Stimulated activated CD4-positive, alpha-beta T cell treated with anti-CD3 and anti-CD28 coated beads, TNF-alpha, amount 100 ng/mL, for 24 hours (primary cell): ENCODE measurements at regions not wholly inside any gene's neighbourhood (a gene's known extent, or its start where the extent isn't known, plus 50 kb on each side); places are given as distances from the start of the nearest gene placed in this dataset.
"Not testable (repeated sequence)": the region's sequence is repeated elsewhere in the genome, so short reads cannot be mapped to it uniquely, and the experiment has no call there.

Experiments used
- DNase-seq, 3 experiments: peaks; one replicate each; pipeline ENCODE4 v3.0.0-alpha.2; 2020; ENCODE audit warnings: low read depth in 3 of 3

DNA sequence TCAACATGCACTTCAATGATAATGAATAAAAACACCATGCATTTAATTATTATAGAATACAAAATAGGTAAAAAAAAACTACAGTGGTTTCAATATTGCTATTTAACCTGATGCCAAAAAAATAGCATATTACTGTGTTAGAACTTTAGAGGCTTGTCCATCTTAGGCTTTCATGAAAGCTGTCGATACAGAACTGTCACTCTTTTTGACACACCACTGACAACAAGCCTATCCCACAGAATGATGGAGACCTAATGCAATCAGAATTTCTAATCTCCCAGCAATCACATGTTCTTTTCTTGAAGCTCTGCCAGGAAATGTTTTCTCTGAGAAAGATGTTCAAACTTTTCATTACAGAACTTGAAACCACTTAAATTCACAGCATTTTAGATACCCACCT lies 490.3 kb upstream of the EPHA6 start:
- DNase-seq = no peak

DNA sequence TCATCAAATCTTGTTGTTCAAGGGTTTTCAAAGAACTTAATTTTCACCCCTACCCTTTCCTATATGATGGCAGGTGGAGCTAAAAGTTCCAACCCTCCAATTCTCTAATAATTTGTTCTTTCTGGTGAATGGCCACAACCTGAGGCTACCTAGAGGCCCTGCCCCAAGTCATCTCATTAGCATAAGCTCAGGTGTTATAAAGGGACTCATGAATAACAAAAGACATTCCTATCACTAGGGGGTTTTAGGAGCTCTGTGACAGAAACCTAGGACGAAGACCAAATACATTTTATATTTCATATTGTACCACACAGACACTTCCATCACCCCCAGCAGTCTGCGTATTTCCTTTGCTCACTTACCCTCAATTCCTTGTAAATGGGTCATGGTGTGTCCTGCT lies 483.6 kb upstream of the EPHA6 start:
- no peak for DNase-seq

DNA sequence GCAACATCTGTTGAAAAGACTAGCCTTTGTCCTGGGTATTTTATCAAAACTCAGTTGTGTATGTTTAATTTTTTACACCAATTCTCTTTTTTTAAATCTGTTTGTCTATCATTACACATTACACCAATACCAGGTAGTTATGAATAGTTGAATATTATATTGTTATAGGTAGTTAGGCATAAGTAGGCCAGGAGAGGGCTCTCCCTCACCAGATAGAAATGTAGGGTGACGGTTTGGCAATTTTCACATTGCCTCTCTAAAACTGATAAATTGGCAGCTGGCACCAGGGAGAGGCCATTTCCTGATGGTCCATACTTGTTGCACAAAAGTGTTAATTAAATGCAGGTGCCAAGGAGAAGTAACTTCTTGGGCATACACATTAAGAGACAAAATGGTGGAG lies 483.1 kb upstream of the EPHA6 start:
- DNase-seq = no peak

DNA sequence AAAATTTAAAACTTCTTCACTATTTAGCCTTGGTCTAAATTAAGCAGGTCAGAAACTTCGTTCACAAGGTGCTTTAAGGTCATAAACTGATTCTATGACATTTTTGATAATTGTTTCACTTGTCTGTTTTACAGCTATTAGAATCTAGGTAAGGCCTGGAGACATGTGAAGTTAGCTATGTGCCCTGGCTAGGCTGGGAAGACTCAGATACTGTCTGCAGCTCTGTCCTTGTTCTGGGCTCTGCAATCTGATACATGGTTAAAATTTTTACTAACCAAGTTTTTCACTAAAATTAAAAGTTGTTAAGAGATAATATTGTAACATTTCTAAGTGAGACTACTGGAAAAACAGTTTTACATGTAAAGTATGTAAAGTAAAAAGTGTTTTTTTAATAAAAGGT lies 479.6 kb upstream of the EPHA6 start:
- DNase-seq = no peak

DNA sequence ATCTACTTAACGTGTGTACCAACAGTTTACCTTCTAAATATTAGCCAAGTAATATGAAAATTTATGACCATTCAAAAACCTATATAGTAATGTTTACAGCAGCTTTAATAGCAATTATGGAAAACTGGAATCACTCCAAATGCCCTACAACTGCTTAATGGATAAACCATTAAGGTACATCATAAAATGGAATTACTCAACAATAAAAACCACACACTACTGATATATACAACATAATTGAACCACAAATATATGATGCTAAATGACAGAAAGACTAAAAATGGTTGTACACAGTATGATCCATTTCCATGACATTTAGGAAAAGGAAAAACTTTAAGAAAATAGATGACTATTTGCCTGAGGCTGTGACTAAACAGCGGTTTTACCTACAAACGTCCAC lies 467.1 kb upstream of the EPHA6 start:
- DNase-seq = no peak

DNA sequence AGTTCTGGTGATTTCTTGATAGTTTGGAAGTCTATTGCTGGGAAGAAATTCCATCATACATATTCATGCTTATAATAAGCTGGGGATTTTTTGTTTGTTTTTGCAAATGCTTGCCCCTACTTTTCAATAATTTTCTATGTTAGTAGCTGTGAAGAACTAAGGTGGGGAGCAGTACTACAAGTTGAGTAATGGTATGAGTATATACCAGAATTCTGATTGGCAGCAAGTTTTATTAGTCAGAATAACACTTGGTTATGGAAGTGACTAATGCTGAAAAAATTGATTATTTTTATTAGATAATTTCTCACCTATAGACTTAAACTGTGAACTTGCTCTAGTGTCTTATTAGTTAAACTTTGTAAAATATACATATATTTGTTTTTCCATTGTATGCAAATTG lies 462.8 kb upstream of the EPHA6 start:
- not testable (repeated sequence) for DNase-seq

DNA sequence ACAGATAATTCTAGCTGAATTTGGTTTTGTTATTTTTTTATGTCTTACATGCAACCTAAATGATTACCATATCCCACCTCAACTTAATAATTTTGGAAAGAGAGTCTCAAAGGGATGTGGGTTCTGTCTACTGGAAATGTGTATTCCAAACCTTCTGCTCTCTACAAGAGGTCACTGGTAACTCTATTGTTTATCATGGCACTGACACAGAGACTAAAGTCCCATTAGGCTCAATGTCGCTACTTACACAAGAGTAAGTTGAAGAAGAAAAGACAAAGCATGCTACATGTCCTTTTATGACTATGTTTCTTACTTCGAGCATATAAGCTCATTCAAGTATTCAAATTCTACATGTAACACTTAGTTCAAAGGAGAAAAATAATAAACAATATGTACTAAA lies 460.3 kb upstream of the EPHA6 start:
- no peak for DNase-seq

DNA sequence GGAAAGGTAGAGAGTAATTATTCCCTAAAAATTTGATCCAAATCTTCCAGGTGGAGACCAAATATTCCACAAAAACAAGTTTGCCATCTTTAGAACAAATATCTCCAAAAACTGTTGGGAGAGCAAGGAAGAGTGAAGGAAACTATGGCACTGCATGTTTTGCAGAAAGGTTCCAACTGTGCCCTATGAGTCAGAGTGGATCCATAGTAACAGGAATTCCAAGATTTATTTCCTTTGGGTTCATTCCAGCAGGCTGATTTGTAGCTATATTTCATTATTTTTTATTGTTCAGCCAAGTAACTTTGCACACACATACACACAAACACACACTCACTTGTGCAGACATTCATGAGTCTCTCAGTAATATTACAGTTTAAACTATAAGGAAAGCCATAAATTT lies 459.7 kb upstream of the EPHA6 start:
- no peak for DNase-seq

DNA sequence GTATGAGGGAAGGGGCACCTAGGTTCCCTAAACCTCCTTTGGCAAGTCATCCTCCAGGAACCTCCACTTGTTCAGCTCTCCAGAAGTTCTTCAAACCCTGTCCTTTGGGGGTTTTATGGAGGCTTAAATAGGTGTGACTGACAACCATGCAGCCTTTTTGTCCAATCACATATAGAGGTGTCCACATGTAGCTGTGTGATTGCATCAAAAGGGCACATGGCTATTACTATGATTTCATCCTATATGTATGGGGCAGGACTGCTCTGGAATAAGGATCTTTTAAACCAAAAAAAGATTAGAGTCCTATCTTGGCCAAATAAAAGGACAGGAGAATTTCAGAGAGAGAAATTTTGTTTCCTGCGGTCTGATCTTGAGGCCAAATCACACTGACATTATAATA lies 453.2 kb upstream of the EPHA6 start:
- DNase-seq = no peak

DNA sequence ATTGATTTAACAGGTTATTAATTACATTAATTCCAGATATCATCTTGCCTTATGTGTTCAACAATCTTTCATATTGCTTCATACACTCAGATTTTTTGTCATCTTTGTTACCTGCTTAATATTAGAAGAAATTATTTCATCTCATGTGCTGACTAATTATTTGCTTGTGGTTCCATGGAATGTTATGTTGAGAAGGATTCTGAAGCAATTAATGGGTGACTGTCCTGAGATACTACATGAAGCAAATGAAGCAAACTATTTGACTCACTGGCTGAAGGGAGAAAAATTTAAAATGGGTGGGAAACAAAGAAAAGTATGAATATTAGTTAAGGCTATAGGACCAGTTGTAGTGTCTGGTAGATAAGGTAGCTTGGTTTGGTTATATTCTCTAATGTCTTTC lies 443.8 kb upstream of the EPHA6 start:
- no peak for DNase-seq

DNA sequence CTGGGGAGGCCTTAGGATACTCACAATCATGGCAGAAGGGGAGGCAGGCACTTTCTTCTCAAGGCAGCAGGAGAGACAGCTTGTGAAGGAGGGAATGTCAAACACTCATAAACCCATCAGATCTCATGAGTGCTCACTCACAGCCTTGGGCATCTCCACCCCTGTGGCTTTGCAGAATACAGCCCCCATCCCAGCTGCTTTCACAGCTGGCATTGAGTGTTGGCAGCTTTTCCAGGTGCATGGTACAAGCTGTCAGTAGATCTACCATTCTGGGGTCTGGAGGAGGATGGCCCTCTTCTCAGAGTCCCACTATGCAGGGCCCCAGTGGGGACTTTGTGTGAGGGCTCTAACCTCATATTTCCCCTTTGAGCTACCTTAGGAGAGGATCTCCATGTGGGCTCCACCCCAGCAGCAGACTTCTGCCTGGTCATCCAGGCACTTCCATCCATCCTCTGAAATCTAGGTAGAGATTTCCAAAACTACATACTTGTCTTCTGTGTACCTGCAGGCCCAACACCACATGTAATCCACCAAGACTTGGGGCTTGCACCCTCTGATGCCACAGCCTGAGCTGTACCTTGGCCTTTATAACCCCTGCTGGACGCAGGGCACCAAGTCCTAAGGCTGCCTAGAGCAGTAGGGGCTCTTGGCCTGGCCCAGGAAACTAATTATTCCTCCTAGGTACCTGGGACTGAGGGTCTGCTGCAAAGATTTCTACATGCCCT lies 404.2 kb upstream of the EPHA6 start:
- DNase-seq = no peak

DNA sequence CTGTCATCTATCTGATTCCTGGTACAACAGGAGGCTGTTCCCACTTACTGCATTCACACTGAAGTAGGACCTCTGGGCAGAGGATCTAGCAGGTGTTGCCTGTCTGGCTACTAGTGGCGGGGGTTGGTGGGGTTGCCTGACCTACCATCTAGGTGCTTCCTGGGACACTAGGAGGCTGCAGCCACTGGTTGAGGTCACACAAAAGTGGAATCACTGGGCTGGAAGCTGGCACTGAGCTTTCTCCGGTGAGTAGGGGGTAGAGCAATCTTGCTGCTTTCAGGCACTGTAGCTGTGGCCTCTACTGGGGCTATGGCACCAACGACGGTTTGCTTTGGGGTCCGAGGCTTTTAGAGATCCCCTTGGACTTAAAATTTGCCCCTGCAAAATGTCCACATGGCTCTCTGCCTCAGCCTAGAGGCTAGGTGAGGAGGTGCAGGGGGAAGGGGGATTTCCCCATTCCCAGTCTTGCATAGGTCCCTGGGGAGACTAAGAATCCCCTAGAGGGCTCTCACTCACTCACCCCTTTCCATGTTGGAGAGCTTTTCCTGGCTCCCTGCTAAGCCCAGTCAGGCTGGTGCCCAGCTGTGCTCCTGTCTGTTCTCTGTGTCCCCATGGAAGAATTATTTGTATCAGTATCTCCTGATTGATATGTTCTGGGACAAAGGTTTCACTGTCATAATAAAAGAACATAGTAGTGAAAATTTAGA lies 397.7 kb upstream of the EPHA6 start:
- DNase-seq = no peak

DNA sequence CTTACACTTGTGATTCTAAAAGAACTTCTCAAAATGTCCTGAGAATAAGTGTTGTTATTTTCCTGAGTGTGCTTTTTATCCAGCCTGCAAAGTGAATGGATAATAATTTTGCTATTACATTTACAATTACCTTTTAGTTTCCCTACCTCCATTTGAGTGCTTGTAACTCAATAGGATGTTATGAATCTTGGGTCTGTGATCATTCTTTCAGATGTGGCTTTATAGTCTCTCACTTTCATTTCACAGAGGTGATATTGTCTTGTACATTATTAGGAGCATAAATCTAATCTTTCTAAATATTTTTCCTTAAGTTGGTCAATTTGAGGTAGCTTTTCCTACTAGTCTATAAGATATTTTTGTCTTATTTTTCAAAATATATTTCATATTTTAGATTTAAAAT lies 386.3 kb upstream of the EPHA6 start:
- no peak for DNase-seq

DNA sequence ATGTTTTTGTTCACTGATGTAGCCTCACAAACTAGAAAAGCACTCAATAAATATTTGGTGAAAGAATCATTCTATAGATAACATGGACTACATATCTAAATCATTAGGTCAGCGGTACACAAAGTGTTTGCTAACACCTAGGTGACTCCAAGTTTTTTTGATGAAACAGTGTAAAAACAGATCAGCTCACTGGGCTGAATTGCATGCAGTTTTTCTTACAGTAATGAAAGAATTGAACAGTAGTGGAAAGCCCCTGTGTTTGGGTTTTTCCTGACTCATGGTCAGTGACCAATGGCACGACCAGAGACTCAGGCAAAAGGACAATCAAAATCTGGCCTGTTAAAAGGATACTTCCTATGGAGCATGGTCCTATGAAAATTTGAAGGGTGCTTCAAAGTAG lies 384.3 kb upstream of the EPHA6 start:
- DNase-seq = no peak

DNA sequence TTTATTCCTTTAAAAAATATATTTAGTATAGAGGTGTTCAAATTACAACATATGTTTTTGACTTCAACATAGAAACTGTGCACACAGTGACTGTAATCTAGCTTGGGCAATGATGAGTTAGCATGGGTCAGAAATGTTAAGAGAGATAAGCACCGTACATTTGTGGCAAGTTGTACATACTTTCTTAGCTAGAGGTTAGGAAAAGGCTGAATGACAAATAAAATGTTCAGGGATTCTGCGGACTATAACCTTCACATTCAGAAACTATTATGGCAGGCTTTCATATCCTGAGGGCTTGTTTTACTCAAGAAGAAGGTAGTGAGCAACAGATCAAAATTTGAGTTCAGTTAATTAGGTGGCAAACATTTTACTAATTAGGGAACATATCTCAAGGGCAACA lies 379.7 kb upstream of the EPHA6 start:
- DNase-seq = no peak

DNA sequence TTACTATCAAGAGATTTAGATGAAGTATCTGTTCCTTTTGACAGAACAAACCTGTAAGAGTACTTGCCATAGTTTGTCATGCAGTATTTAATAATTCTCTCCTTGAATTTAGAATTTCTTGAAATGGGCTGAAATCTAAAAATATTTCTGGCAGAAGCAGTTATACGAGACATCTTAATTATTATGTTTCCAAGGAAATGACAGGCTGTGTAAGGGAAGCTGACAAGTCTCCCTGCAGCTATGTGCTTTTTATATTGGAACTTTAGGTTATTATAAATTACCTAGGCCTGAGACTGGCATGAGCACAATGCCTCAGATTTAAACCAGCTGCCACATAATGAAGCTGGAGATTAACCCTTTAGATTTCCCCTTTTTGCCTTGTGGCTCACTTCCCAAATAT lies 365.0 kb upstream of the EPHA6 start:
- DNase-seq = no peak

DNA sequence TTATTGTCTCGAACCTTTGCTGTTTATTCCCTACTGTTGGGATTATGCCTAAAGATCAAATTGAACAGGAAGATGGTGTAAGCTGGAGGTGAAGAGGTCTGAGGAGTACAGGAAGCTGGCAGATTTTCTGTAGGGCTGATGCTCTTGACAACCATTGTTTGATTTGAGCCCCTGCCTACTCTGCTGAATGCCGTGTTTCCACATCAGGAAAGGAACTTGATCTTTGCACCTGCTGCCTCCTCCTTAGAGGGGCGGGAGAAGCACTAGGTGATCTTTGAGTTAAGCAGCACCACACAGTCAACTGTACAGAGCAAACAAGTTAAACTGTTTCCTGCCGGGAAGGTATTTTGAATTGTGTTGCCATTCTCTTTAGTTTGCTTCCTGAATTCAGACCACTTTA lies 364.6 kb upstream of the EPHA6 start:
- no peak for DNase-seq

DNA sequence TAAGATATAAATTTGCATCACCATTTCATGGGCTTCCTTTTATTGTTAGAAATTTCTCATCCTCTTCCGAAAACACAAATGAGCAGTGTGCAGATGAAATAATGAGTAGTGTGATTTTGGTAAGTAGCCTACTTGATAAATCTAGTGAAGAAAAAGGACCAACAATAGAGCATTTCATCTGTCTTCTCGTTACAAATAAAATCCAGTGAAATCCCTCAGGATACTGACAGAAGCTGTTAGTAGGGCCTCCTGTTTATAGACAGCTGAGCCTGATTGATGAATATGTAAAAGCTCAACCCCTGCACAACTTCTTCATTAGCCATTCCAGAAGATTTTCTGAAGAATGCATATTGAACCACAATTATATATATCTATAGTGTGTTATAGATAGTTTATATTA lies 363.7 kb upstream of the EPHA6 start:
- no peak for DNase-seq

DNA sequence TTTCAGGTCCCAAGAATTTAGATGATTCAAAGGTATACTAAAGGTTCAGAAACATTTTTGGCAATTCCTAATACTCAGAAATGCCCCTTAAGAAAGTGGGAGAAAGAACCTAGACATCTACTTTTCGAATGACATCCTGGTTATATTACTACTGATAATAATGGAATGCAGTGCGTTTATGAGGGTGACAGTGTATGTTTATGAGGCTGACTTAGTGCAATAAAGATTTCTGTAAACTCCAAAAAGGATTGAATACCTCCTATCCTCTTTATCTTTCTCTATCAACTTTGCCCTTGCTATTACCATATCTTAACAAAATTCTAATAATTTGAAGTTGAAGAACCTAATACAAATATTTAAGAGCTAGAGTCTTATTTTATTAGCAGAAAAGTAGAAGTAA lies 348.9 kb upstream of the EPHA6 start:
- DNase-seq = no peak

DNA sequence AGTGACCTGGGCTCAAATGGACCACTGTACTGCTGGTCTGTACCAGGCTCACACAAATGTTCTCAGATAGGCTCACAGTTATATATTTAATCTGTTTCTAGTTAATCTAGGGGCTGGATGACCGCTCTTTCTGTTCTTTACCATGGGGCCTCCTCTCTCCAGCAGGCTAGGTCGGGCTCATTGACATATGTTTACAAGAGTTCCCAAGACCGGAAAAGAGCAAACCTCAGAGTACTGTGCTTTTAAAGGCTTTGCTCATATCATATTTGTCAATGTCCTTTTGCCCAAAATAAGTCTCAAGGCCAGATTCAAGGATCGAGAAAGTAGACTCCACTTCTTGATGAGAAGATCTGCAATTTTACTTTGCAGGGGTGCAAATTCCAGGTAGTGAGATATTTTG lies 348.0 kb upstream of the EPHA6 start:
- no peak for DNase-seq

DNA sequence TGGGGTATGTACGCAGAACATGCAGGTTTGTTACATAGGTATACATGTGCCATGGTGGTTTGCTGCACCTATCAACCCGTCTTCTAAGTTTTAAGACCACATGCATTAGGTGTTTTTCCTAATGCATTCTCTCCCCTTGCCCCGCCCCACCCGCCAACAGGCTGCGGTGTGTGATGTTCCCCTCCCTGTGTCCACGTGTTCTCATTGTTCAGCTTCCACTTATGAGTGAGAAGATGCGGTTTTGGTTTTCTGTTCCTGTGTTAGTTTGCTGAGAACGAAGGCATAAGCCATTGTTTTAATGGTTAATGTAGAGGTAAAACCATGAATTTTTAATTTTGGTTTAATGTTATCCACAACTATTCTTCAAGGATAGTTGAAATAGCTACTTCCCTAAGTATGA lies 346.8 kb upstream of the EPHA6 start:
- DNase-seq = no peak

DNA sequence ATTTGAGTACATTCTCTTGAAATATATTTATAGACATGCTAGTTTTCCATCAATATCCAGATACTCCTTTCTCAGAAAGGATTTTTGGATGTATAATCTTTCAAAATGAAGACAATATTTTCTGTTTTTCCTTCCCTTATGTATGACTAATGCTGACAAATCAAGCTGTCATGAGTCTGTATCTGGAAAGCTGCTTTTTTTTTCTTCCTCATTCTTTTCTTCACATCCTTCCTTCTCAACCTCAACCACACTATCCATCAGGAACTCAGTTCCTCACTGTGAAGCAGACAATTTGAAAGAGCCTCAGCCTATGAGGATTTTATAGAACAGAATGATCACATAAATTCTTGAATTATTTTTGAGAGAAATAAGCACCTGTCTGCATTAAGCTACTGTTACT lies 335.9 kb upstream of the EPHA6 start:
- DNase-seq = no peak

DNA sequence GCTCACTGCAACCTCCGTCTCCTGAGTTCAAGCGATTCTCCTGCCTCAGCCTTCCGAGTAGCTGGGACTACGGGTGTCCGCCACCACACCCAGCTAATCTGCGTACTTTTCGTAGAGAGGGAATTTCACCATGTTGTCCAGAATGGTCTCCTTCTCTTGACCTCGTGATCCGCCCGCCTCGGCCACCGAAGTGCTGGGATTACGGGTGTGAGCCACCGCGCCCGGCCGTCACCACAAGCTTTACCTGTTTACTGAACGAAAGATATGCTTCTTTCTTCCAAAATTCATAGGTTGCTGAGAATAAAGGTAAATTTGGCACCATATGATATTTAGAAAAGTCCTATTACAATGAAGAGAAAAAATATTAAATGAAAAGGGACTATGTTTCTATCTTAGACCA lies 333.5 kb upstream of the EPHA6 start:
- DNase-seq = no peak

DNA sequence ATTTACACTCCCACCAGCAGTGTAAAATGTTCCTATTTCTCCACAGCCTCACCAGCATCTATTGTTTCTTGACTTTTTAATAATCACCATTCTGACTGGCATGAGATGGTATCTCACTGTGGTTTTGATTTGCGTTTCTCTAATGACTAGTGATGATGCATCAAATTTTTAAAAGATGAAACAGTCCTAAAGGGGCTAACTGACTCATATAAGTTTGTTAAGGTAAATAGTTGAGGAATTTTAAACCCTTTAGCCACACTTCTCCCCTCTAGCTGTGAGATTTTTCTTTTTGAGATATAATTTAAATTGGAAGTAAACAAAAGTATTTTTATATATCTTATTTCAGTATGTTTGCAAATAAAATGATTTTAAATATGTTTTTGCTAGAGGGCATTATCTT lies 331.2 kb upstream of the EPHA6 start:
- not testable (repeated sequence) for DNase-seq
